IMR-90 (cell line): ENCODE measurements at regions not wholly inside any gene's neighbourhood (a gene's known extent, or its start where the extent isn't known, plus 50 kb on each side); places are given as distances from the start of the nearest gene placed in this dataset.
"Not testable (repeated sequence)": the region's sequence is repeated elsewhere in the genome, so short reads cannot be mapped to it uniquely, and the experiment has no call there.

ENCODE experiments used
- ATAC-seq: fragments of 200-7000 bp; cut with Tn5 transposase; 2 replicates; pipeline ENCODE4 v1.9.1; 2020; ENCODE audit warnings: low read depth, mild to moderate bottlenecking, moderate library complexity
- BruUV-seq: library from RNA; stranded (reverse); fragments of 400-500 nt; replicated peaks from 2 replicates; lab custom pipeline; 2021; lab: Mats Ljungman, UMichigan
- CTCF ChIA-PET: fragments of 300-600 bp; formaldehyde crosslinking; extraction: SDS; loops from one replicate; lab custom pipeline; 2021; ENCODE audit warnings: antibody characterized with exemption; lab: Yijun Ruan, JAX
- POLR2A ChIA-PET: fragments of 300-600 bp; sonication (Branson Sonifier 250); formaldehyde crosslinking; loops from one replicate; lab custom pipeline; 2022; ENCODE audit warnings: antibody characterized with exemption; ENCODE audit not compliant: unreplicated experiment; lab: Charles Lee
- DNase-seq: peaks from one replicate; pipeline ENCODE4 v3.0.0; 2013
- H2AFZ ChIP-seq: replicated peaks from 2 replicates; pipeline ENCODE3; 2013; ENCODE audit warnings: low read length, mild to moderate bottlenecking; ENCODE audit not compliant: poor library complexity
- H2AK5ac ChIP-seq: 2 replicates; pipeline ENCODE4 v1.6.1; 2013; ENCODE audit warnings: low read depth, low read length, inconsistent platforms
- H2AK9ac ChIP-seq: replicated peaks from 2 replicates; pipeline ENCODE3; 2013; ENCODE audit warnings: mild to moderate bottlenecking, low read depth, low read length, moderate library complexity; ENCODE audit not compliant: poor library complexity
- H2BK120ac ChIP-seq: 2 replicates; pipeline ENCODE4 v1.6.1; 2013; ENCODE audit warnings: low read depth, low read length, inconsistent platforms
- H2BK15ac ChIP-seq: 3 replicates; pipeline ENCODE4 v1.6.1; 2013; ENCODE audit warnings: low read depth, low read length, inconsistent platforms
- H2BK20ac ChIP-seq: 2 replicates; pipeline ENCODE4 v1.6.1; 2013; ENCODE audit warnings: low read depth, mild to moderate bottlenecking, inconsistent platforms, low read length, moderate library complexity
- H2BK5ac ChIP-seq: 2 replicates; pipeline ENCODE4 v1.6.1; 2013; ENCODE audit warnings: mild to moderate bottlenecking, low read depth, low read length, inconsistent platforms; ENCODE audit not compliant: poor library complexity, severe bottlenecking
- H3K14ac ChIP-seq: replicated peaks from 2 replicates; pipeline ENCODE4 v1.6.1; 2013; ENCODE audit warnings: low read depth, low read length, inconsistent platforms
- H3K18ac ChIP-seq: 2 replicates; pipeline ENCODE4 v1.6.1; 2013; ENCODE audit warnings: low read depth, low read length, control low read depth
- H3K23ac ChIP-seq: 2 replicates; pipeline ENCODE4 v1.6.1; 2013; ENCODE audit warnings: low read depth, low read length, inconsistent platforms
- H3K27ac ChIP-seq: 2 replicates; pipeline ENCODE4 v1.5.1; 2013; ENCODE audit warnings: mild to moderate bottlenecking, control low read depth, low read length; ENCODE audit not compliant: insufficient read depth
- H3K27me3 ChIP-seq: 2 replicates; pipeline ENCODE4 v1.6.1; 2013; ENCODE audit warnings: low read length; ENCODE audit not compliant: control insufficient read depth, insufficient read depth
- H3K36me3 ChIP-seq: 2 replicates; pipeline ENCODE4 v1.6.1; 2013; ENCODE audit warnings: low read length, mixed read lengths; ENCODE audit not compliant: control insufficient read depth, insufficient read depth
- H3K4ac ChIP-seq: 2 replicates; pipeline ENCODE4 v1.6.1; 2013; ENCODE audit warnings: low read depth, low read length, inconsistent platforms
- H3K4me1 ChIP-seq: 2 replicates; pipeline ENCODE4 v1.6.1; 2013; ENCODE audit warnings: low read length, mixed read lengths; ENCODE audit not compliant: control insufficient read depth, insufficient read depth
- H3K4me2 ChIP-seq: 2 replicates; pipeline ENCODE4 v1.6.1; 2013; ENCODE audit warnings: low read depth, mild to moderate bottlenecking, control low read depth, low read length, moderate library complexity
- H3K4me3 ChIP-seq: 2 replicates; pipeline ENCODE4 v1.5.1; 2013; ENCODE audit warnings: low read depth, mild to moderate bottlenecking, control low read depth, low read length, moderate library complexity; ENCODE audit not compliant: insufficient read depth
- H3K56ac ChIP-seq: 2 replicates; pipeline ENCODE4 v1.6.1; 2013; ENCODE audit warnings: low read length, inconsistent platforms; ENCODE audit not compliant: insufficient read depth; ENCODE audit errors: extremely low read depth
- H3K79me1 ChIP-seq, 2 experiments: 2 replicates each; pipeline ENCODE4 v1.6.1; 2013; ENCODE audit warnings: low read length in 2 of 2, inconsistent platforms in 1 of 2, low read depth in 1 of 2
- H3K9ac ChIP-seq: 2 replicates; pipeline ENCODE4 v1.6.1; 2013; ENCODE audit warnings: low read depth, low read length, control low read depth
- H3K9me1 ChIP-seq: 2 replicates; pipeline ENCODE4 v1.6.1; 2013; ENCODE audit warnings: low read length, inconsistent platforms; ENCODE audit not compliant: insufficient read depth
- H3K9me3 ChIP-seq: 2 replicates; pipeline ENCODE4 v1.6.1; 2013; ENCODE audit warnings: low read length; ENCODE audit not compliant: control insufficient read depth, insufficient read depth
- H4K20me1 ChIP-seq: 2 replicates; pipeline ENCODE4 v1.6.1; 2013; ENCODE audit warnings: low read length, inconsistent platforms; ENCODE audit not compliant: insufficient read depth
- H4K5ac ChIP-seq: 2 replicates; pipeline ENCODE4 v1.6.1; 2013; ENCODE audit warnings: mild to moderate bottlenecking, low read depth, low read length, control low read depth
- H4K8ac ChIP-seq, 2 experiments: 2 replicates each; pipeline ENCODE4 v1.6.1; 2013; ENCODE audit warnings: low read depth in 2 of 2, low read length in 2 of 2, control low read depth in 1 of 2, inconsistent platforms in 1 of 2
- H4K91ac ChIP-seq: 2 replicates; pipeline ENCODE4 v1.6.1; 2013; ENCODE audit warnings: low read depth, low read length, inconsistent platforms; ENCODE audit not compliant: insufficient read depth
- CEBPB ChIP-seq: IDR thresholded peaks from 2 replicates; pipeline ENCODE4 v1.6.1; 2012; ENCODE audit warnings: low read depth, low read length, improper control_type of control experiment
- MAFK ChIP-seq: IDR thresholded peaks from 2 replicates; pipeline ENCODE4 v1.6.1; 2012; ENCODE audit warnings: low read depth, low read length, improper control_type of control experiment
- MXI1 ChIP-seq: IDR thresholded peaks from 2 replicates; pipeline ENCODE4 v1.6.1; 2012; ENCODE audit warnings: low read depth, mild to moderate bottlenecking, low read length, moderate library complexity, borderline replicate concordance
- NFE2L2 ChIP-seq: fragments of 150-350 bp; IDR thresholded peaks from 2 replicates; pipeline ENCODE4 v1.6.1; 2016; ENCODE audit warnings: low read depth, mild to moderate bottlenecking, low read length
- WGBS, 2 experiments: methylation state at CpG; one replicate each; pipeline versions ENCODE4 v1.1.5 to v1.1.7; 2013; ENCODE audit warnings: missing lambda C conversion rate in 2 of 2; ENCODE audit not compliant: insufficient read length in 1 of 2; ENCODE audit errors: extremely low coverage in 2 of 2; 5-methylcytosine and 5-hydroxymethylcytosine counted together
- dilution Hi-C: fragments of 300-500 bp; cut with HindIII; formaldehyde crosslinking; loops from one replicate; pipeline ENCODE4 v1.14.3; 2018; ENCODE audit warnings: low sequenced_read_pairs; ENCODE audit not compliant: unreplicated experiment
- in situ Hi-C: fragments of 300-500 bp; cut with MboI; formaldehyde crosslinking; loops from 3 replicates; pipeline ENCODE4 v1.14.3; 2019; ENCODE audit warnings: low sequenced_read_pairs, inconsistent platforms, mixed read lengths
- intact Hi-C: fragments of 100-400 bp; cut with micrococcal nuclease; formaldehyde crosslinking; loops from 2 replicates; pipeline ENCODE4 v1.10.0; 2022
- TF ChIP-seq, protein P1 (sequence below): conservative IDR thresholded peaks from 2 replicates; pipeline ENCODE4 v1.5.1; 2012; ENCODE audit warnings: mild to moderate bottlenecking, low read depth, low read length, improper control_type of control experiment
- TF ChIP-seq, protein P2 (sequence below): fragments of 150-350 bp; IDR thresholded peaks from 2 replicates; pipeline ENCODE4 v1.6.1; 2017; ENCODE audit warnings: mild to moderate bottlenecking, antibody characterized with exemption, low read length, low read depth

DNA sequence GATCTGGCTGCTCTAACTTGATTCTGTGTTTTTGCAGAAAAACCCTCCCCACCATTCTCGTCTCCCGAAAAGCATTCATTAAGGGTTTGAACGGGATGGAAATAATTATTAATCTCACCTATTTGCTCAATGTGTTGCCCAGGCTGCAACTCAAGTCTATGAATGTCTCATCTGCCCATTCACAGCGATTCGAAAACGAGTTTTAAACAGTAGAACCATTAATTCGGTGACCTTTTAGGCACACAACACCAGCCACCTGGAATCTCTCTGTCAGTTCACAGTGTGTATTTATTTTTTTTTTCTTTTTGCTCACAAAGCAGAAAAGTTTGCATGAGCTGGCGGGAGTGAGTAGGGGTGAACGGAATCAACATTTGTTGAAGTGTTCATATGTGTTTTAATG is 764.7 kb upstream of the TPTE start:
- no peak for ATAC-seq
- Histone ChIP-seq H3K18ac (no peak overlapping the region), H4K5ac (no peak overlapping the region), H2AK5ac (no peak overlapping the region), H3K14ac (no peak overlapping the region), H3K27ac (no peak overlapping the region), H3K4me2 (no peak overlapping the region), H3K9me1 (no peaks in the 10 kb centered on the region), H3K27me3 (no peaks in the 10 kb centered on the region), H3K4me3 (no peak overlapping the region), H3K56ac (no peak overlapping the region), H3K9ac (no peak overlapping the region), H3K4ac (no peak overlapping the region), H3K23ac (no peak overlapping the region), H4K8ac (no peak overlapping the region), H4K20me1 (no peaks in the 10 kb centered on the region), H2BK20ac (no peak overlapping the region), H3K36me3 (no peaks in the 10 kb centered on the region), H2BK120ac (no peak overlapping the region), H2AFZ (no peak overlapping the region), H3K79me1 (no peaks in the 10 kb centered on the region), H2BK5ac (no peak overlapping the region), H4K91ac (no peak overlapping the region), H2AK9ac (no peak overlapping the region), H3K9me3 (peaks cover 37% of the 10 kb centered on the region), H3K4me1 (no peaks in the 10 kb centered on the region), H2BK15ac (no peak overlapping the region)
- ChIA-PET CTCF (no interaction called here), POLR2A (no interaction called here)
- no TSS peak for BruUV-seq
- TF ChIP-seq MXI1 (no peak), CEBPB (no peak), MAFK (no peak), NFE2L2 (no peak)
- TF ChIP-seq, protein P1, sequence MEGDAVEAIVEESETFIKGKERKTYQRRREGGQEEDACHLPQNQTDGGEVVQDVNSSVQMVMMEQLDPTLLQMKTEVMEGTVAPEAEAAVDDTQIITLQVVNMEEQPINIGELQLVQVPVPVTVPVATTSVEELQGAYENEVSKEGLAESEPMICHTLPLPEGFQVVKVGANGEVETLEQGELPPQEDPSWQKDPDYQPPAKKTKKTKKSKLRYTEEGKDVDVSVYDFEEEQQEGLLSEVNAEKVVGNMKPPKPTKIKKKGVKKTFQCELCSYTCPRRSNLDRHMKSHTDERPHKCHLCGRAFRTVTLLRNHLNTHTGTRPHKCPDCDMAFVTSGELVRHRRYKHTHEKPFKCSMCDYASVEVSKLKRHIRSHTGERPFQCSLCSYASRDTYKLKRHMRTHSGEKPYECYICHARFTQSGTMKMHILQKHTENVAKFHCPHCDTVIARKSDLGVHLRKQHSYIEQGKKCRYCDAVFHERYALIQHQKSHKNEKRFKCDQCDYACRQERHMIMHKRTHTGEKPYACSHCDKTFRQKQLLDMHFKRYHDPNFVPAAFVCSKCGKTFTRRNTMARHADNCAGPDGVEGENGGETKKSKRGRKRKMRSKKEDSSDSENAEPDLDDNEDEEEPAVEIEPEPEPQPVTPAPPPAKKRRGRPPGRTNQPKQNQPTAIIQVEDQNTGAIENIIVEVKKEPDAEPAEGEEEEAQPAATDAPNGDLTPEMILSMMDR = no peak
- TF ChIP-seq, protein P2, sequence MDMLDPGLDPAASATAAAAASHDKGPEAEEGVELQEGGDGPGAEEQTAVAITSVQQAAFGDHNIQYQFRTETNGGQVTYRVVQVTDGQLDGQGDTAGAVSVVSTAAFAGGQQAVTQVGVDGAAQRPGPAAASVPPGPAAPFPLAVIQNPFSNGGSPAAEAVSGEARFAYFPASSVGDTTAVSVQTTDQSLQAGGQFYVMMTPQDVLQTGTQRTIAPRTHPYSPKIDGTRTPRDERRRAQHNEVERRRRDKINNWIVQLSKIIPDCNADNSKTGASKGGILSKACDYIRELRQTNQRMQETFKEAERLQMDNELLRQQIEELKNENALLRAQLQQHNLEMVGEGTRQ = no peak
- dilution Hi-C loops = no loop called here
- intact Hi-C loops = no loop called here
- no peak for DNase-seq
- in situ Hi-C loops = no loop called here
- no CpG with 5 or more reads among the region's 9 CpGs for WGBS, 2 experiments

DNA sequence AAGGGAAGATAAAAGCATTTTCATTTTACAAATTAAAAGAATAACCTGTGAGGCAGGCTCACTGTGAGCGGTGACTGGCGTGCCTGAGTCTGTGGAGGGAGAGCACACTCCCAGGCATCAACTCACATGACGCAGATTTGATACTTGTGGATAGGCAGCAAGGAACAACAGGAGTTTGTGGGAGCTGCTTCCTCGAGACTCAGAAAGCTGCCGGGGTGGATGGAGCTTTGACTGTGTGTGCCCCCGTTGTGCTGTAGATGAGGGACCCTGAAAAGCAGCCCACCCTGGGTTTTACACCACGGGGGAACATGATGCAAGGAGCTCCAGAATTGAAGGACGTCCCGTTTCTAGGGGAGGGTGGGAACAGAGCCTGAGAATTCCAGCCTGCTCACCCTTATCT is 764.3 kb upstream of the TPTE start:
- H3K23ac ChIP-seq, dilution Hi-C loops, H3K9ac ChIP-seq, H2AK5ac ChIP-seq, H4K20me1 ChIP-seq, H3K79me1 ChIP-seq, H3K27ac ChIP-seq, H2BK20ac ChIP-seq, H2BK15ac ChIP-seq, intact Hi-C loops, H3K4ac ChIP-seq, H3K14ac ChIP-seq, H3K18ac ChIP-seq, H4K8ac ChIP-seq, H3K27me3 ChIP-seq, H2AFZ ChIP-seq, POLR2A ChIA-PET, BruUV-seq, H3K36me3 ChIP-seq, H2BK5ac ChIP-seq, H4K91ac ChIP-seq, CTCF ChIA-PET, H4K5ac ChIP-seq, ATAC-seq, H3K9me1 ChIP-seq, H3K4me1 ChIP-seq, DNase-seq, H3K56ac ChIP-seq, H3K4me2 ChIP-seq, H2BK120ac ChIP-seq, H3K4me3 ChIP-seq, H2AK9ac ChIP-seq, in situ Hi-C loops: not testable (repeated sequence)
- WGBS, 2 experiments = no CpG with 5 or more reads among the region's 9 CpGs
- peaks cover 33% of the 10 kb centered on the region for H3K9me3 ChIP-seq
